Liver (tissue), 8 donors: ENCODE measurements at regions not wholly inside any gene's neighbourhood (a gene's known extent, or its start where the extent isn't known, plus 50 kb on each side); places are given as distances from the start of the nearest gene placed in this dataset.

Source experiments
- DNase-seq: peaks from one replicate; pipeline ENCODE4 v3.0.0-alpha.2; 2017; ENCODE audit warnings: low spot score
- H3K27ac ChIP-seq, 2 donors: one replicate each; pipeline ENCODE4 v1.7.0; 2013; ENCODE audit warnings: inconsistent platforms in 2 of 2, low read length in 2 of 2, control low read depth in 1 of 2, low read depth in 1 of 2, mild to moderate bottlenecking in 1 of 2
- H3K27me3 ChIP-seq, 4 donors: one replicate each; pipeline versions ENCODE4 v1.6.1 to v1.7.0; 2013; ENCODE audit warnings: low read length in 3 of 4, inconsistent platforms in 1 of 4, mild to moderate bottlenecking in 1 of 4, moderate library complexity in 1 of 4; ENCODE audit not compliant: control insufficient read depth in 4 of 4, insufficient read depth in 4 of 4
- H3K36me3 ChIP-seq, 4 donors: one replicate each; pipeline versions ENCODE4 v1.6.1 to v1.7.0; 2013; ENCODE audit warnings: low read length in 3 of 4, mild to moderate bottlenecking in 3 of 4, low read depth in 1 of 4, moderate library complexity in 1 of 4; ENCODE audit not compliant: control insufficient read depth in 4 of 4, insufficient read depth in 3 of 4
- H3K4me1 ChIP-seq, 4 donors: one replicate each; pipeline versions ENCODE4 v1.6.1 to v1.7.0; 2013; ENCODE audit warnings: low read length in 3 of 4, mild to moderate bottlenecking in 3 of 4, moderate library complexity in 1 of 4; ENCODE audit not compliant: control insufficient read depth in 4 of 4, insufficient read depth in 4 of 4
- H3K4me3 ChIP-seq, 3 donors: one replicate each; pipeline versions ENCODE4 v1.6.1 to v1.7.0; 2013; ENCODE audit warnings: low read length in 3 of 3, control low read depth in 1 of 3, low read depth in 1 of 3, mild to moderate bottlenecking in 1 of 3
- H3K9ac ChIP-seq, 2 donors: one replicate each; pipeline ENCODE4 v1.7.0; 2013; ENCODE audit warnings: low read length in 2 of 2, mild to moderate bottlenecking in 2 of 2, moderate library complexity in 2 of 2, control low read depth in 1 of 2, low read depth in 1 of 2
- H3K9me3 ChIP-seq, 4 donors: one replicate each; pipeline versions ENCODE4 v1.6.1 to v1.7.0; 2013; ENCODE audit warnings: low read length in 3 of 4; ENCODE audit not compliant: control insufficient read depth in 4 of 4
- ATF3 ChIP-seq: IDR thresholded peaks from 2 replicates; pipeline ENCODE4 v1.6.1; 2016; ENCODE audit warnings: antibody characterized with exemption
- CTCF ChIP-seq: fragments of 150-350 bp; IDR thresholded peaks from 2 replicates; pipeline ENCODE4 v1.5.1; 2017; ENCODE audit warnings: improper control_type of control experiment, low read depth, low read length; ENCODE audit not compliant: missing input control
- EGR1 ChIP-seq, 2 donors: IDR thresholded peaks; 2 replicates each; pipeline ENCODE4 v1.6.1; 2016 to 2018; ENCODE audit warnings: antibody characterized with exemption in 2 of 2, low read depth in 2 of 2
- FOXA1 ChIP-seq: IDR thresholded peaks from 2 replicates; pipeline ENCODE4 v1.6.1; 2016; ENCODE audit warnings: antibody characterized with exemption
- FOXA2 ChIP-seq: IDR thresholded peaks from 2 replicates; pipeline ENCODE4 v1.6.1; 2016; ENCODE audit warnings: antibody characterized with exemption
- GABPA ChIP-seq, 2 donors: IDR thresholded peaks in 1 of 2; conservative IDR thresholded peaks in 1 of 2; 2 replicates each; pipeline ENCODE4 v1.6.1; 2016; ENCODE audit warnings: antibody characterized with exemption in 2 of 2, mild to moderate bottlenecking in 1 of 2, moderate library complexity in 1 of 2
- HNF4A ChIP-seq, 2 donors: conservative IDR thresholded peaks; 2 replicates each; pipeline ENCODE4 v1.6.1; 2016; ENCODE audit warnings: antibody characterized with exemption in 2 of 2, mild to moderate bottlenecking in 2 of 2
- HNF4G ChIP-seq: IDR thresholded peaks from 2 replicates; pipeline ENCODE4 v1.6.1; 2016; ENCODE audit warnings: antibody characterized with exemption
- JUND ChIP-seq, 2 donors: IDR thresholded peaks; 2 replicates each; pipeline ENCODE4 v1.6.1; 2016; ENCODE audit warnings: antibody characterized with exemption in 2 of 2
- MAX ChIP-seq: IDR thresholded peaks from 2 replicates; pipeline ENCODE4 v1.6.1; 2016; ENCODE audit warnings: antibody characterized with exemption
- NR2F2 ChIP-seq: IDR thresholded peaks from 2 replicates; pipeline ENCODE4 v1.6.1; 2016; ENCODE audit warnings: antibody characterized with exemption
- RAD21 ChIP-seq, 2 donors: IDR thresholded peaks; 2 replicates each; pipeline ENCODE4 v1.6.1; 2016; ENCODE audit warnings: antibody characterized with exemption in 2 of 2, mild to moderate bottlenecking in 2 of 2
- REST ChIP-seq: IDR thresholded peaks from 2 replicates; pipeline ENCODE4 v1.6.1; 2016; ENCODE audit warnings: antibody characterized with exemption, mild to moderate bottlenecking
- RXRA ChIP-seq, 2 donors: IDR thresholded peaks; 2 replicates each; pipeline ENCODE4 v1.6.1; 2017 to 2018; ENCODE audit warnings: antibody characterized with exemption in 2 of 2, mild to moderate bottlenecking in 1 of 2
- SP1 ChIP-seq: IDR thresholded peaks from 2 replicates; pipeline ENCODE4 v1.6.1; 2018; ENCODE audit warnings: antibody characterized with exemption, mild to moderate bottlenecking
- TAF1 ChIP-seq: conservative IDR thresholded peaks from 2 replicates; pipeline ENCODE4 v1.6.1; 2016; ENCODE audit warnings: antibody characterized with exemption, mild to moderate bottlenecking
- YY1 ChIP-seq: IDR thresholded peaks from 2 replicates; pipeline ENCODE4 v1.6.1; 2016; ENCODE audit warnings: antibody characterized with exemption, mild to moderate bottlenecking
- ZBTB33 ChIP-seq: IDR thresholded peaks from 2 replicates; pipeline ENCODE4 v1.6.1; 2016; ENCODE audit warnings: antibody characterized with exemption
- WGBS: extraction: QIAGEN DNeasy Blood & Tissue Kit; methylation state at CpG from one replicate; pipeline ENCODE4 v1.1.7; 2013; 5-methylcytosine and 5-hydroxymethylcytosine counted together
- donor health status: healthy.
- donor health status: healthy.
- donor health status: healthy.
- donor health status: healthy.
- donor health status: healthy.

- DNase-seq, result no peak
- Histone ChIP-seq H3K4me3 (no peak overlapping the region), H3K4me1 (peaks cover 3 to 19% (median 11%) of the 10 kb centered on the region in 4 donors), H3K9me3 (no peaks in the 10 kb centered on the region), H3K9ac (no peak overlapping the region), H3K36me3 (no peaks in the 10 kb centered on the region), H3K27ac (no peak overlapping the region), H3K27me3 (no peaks in the 10 kb centered on the region)
- TF ChIP-seq JUND (IDR thresholded peaks at IDR 0.05), result peak; percentile 55 to 80
- peak; percentile 17 to 47 for TF ChIP-seq RAD21 (IDR thresholded peaks at IDR 0.05)
- no peak for TF ChIP-seq ATF3
- peak in 1 of 2 donors; percentile 69 for TF ChIP-seq EGR1 (IDR thresholded peaks at IDR 0.05; ENCODE audit: low read depth in 2 of 2)
- peak; percentile 36 for TF ChIP-seq FOXA1
- TF ChIP-seq CTCF, result no peak
- peak; percentile 53 to 79 for TF ChIP-seq RXRA (IDR thresholded peaks at IDR 0.05)
- TF ChIP-seq ZBTB33, result peak; percentile 74
- TF ChIP-seq GABPA (IDR thresholded peaks at IDR 0.05 in 1 of 2, conservative IDR thresholded peaks at IDR 0.05 in 1 of 2), result no peak
- no peak for TF ChIP-seq TAF1
- TF ChIP-seq SP1, result peak; percentile 65
- peak; percentile 57 for TF ChIP-seq MAX
- TF ChIP-seq HNF4G, result peak; percentile 51
- TF ChIP-seq FOXA2, result peak; percentile 49
- no peak for TF ChIP-seq NR2F2
- TF ChIP-seq YY1, result peak; percentile 88
- peak; percentile 30 for TF ChIP-seq REST
- TF ChIP-seq HNF4A (conservative IDR thresholded peaks at IDR 0.05), result peak; percentile 88 to 93
- WGBS, result 14% methylated on average over 1 of the region's 1 CpG
These were observed 1391.1 kb downstream of the SUCLG1 start for GRCh38 chr2:83067947-83068346.
